ENCODE measurements at regions not wholly inside any gene's neighbourhood (a gene's known extent, or its start where the extent isn't known, plus 50 kb on each side); places are given as distances from the start of the nearest gene placed in this dataset.

GRCh38 chr15:31267161-31268107 is 59.2 kb upstream of the KLF13 start:
- peak; percentile 20 for DNase-seq (ENCODE audit: low spot score)

GRCh38 chr15:31268108-31268501 is 58.5 kb upstream of the KLF13 start:
- TF ChIP-seq CTCF (IDR thresholded peaks at IDR 0.05), result no peak
- DNase-seq (ENCODE audit: low spot score), result peak; percentile 22
- no peak for ATAC-seq (ENCODE audit: low FRiP score)

More at GRCh38 chr15:31267161-31268107, 59.2 kb upstream of the KLF13 start:
- no peak for TF ChIP-seq CTCF (IDR thresholded peaks at IDR 0.05)
- no peak for ATAC-seq (ENCODE audit: low FRiP score)

GRCh38 chr15:31268911-31269784 is 57.5 kb upstream of the KLF13 start:
- peak; percentile 3 for DNase-seq (ENCODE audit: low spot score)
- no peak for ATAC-seq (ENCODE audit: low FRiP score)
- TF ChIP-seq CTCF (IDR thresholded peaks at IDR 0.05), result no peak

GRCh38 chr15:31269816-31270575 is 56.6 kb upstream of the KLF13 start:
- TF ChIP-seq CTCF (IDR thresholded peaks at IDR 0.05), result no peak
- ATAC-seq (ENCODE audit: low FRiP score) (no peak), DNase-seq (ENCODE audit: low spot score) (peak; percentile 15)

- TF ChIP-seq CTCF (IDR thresholded peaks at IDR 0.05), result no peak
- DNase-seq (ENCODE audit: low spot score) (peak; percentile 19), ATAC-seq (ENCODE audit: low FRiP score) (no peak)
These were observed 55.9 kb upstream of the KLF13 start for GRCh38 chr15:31270767-31271166.

- DNase-seq (ENCODE audit: low spot score) (peak; percentile 3), ATAC-seq (ENCODE audit: low FRiP score) (no peak)
- TF ChIP-seq CTCF (IDR thresholded peaks at IDR 0.05), result no peak
These were observed 55.4 kb upstream of the KLF13 start for GRCh38 chr15:31271224-31271635.
